DOHH2 (cell line): ENCODE measurements at regions not wholly inside any gene's neighbourhood (a gene's known extent, or its start where the extent isn't known, plus 50 kb on each side); places are given as distances from the start of the nearest gene placed in this dataset.

Experiments used
- CTCF ChIP-seq: fragments of 200-600 bp; sonication (generic); IDR thresholded peaks from one replicate; pipeline ENCODE4 v1.5.1; 2014; ENCODE audit warnings: antibody characterized with exemption, mild to moderate bottlenecking, low read depth, low read length; ENCODE audit not compliant: poor library complexity, severe bottlenecking
- EZH2phosphoT487 ChIP-seq: fragments of 200-600 bp; sonication (generic); IDR thresholded peaks from 2 replicates; pipeline ENCODE4 v1.6.1; 2017; ENCODE audit warnings: borderline replicate concordance, mild to moderate bottlenecking, antibody characterized with exemption, low read length, moderate library complexity, mixed read lengths

DNA sequence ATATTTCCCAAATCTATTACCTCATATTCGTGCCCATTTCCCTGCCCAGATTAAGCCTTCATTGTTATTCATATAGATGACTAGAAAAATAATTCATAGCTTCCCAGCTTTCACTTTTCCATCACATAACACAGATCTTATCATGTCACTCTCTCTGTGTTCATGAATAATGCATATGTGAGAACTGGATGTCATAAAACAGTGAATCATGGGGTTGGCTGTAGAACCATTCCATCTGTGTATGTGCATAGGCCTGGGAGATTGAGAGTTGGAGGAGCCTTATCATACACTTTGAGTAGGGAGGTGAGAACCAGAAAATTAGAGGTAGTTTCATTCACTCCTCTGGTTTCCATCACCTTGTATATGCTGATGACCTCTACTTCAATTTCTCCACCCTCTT, 73.9 kb upstream of the RANBP6 start:
- TF ChIP-seq CTCF = no peak
- no peak for TF ChIP-seq EZH2phosphoT487
